GM18526 (cell line): ENCODE measurements at regions not wholly inside any gene's neighbourhood (a gene's known extent, or its start where the extent isn't known, plus 50 kb on each side); places are given as distances from the start of the nearest gene placed in this dataset.

Source experiments
- POLR2A ChIP-seq: IDR thresholded peaks from 3 replicates; pipeline ENCODE4 v1.6.1; 2011; ENCODE audit not compliant: insufficient read length; ENCODE audit errors: extremely low read depth

DNA sequence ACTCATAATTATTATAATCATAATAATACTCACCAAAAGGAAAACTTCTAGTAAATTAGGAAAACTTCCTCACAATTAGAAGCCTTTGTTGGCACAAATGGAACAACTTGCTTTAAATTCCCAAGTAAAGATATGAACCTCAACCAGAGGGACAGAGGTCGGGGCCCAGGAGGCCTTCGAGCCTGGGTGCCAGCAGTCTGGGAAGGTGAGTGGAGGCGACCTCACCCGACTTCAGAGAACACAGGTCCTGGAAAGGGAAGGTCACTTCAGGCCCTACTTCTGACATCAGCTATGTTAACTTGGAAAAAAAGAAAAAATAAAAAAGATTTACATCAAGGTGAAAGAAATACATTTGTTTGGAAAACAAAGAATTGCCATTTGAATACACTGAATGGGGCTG is 350.0 kb upstream of the MYT1L start:
- TF ChIP-seq POLR2A = no peak

DNA sequence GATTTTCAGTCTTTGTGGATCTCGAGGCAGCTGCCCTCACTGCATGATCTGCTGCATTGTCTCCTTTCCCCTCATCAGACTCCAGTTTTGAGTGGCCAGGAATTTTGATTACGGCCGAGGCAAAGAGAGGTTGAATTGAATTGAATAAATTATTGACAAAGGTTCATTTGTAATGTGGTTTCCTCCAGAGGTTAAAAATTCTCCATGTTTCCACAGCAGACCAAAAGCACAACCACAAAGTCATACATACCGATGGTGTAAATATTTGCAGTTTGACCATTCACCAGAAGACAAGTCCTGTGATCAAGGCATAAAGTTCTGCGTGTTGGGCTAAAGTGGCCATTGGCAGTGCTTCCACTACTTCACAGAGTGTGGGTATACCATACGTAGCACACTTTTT is 343.8 kb upstream of the MYT1L start:
- no peak for TF ChIP-seq POLR2A

DNA sequence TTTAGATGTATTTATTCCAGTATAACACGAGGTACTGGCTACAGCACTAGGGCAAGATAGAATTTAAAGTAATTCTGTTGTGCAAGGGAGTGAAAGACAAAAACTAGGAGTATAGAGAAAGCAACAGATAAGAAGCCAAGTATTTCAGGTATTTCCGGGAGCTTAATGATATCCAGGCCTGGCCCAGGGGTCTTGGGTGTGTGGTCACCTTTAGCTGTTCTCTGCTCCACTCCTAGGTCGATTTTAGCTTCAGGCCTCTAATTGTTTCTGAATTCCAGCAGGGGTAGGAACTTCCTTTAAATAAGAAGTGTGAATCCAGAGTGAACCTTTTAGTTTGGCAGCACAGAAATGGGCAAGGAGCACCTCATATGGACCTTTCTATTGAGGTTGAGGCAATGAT is 342.3 kb upstream of the MYT1L start:
- no peak for TF ChIP-seq POLR2A

DNA sequence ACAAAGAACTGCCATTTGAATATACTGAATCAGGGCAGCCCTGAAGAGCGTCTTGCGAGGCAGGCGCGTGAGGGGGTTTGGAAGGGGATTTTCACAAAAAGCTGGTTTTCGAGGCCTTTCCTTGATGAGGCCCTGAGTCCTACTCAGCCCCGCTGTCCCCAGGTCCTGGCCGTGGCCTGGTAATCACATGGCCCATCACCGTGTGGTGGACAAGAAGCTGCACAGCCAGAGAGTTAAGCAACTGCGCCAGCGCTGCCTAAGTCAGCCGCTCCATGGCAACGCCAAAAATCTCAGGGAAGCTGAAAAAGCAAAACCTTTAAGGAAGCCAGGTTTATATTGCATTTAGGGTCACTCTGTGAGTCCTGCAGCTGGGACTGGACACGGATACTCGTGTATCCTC is 341.2 kb upstream of the MYT1L start:
- TF ChIP-seq POLR2A = no peak

DNA sequence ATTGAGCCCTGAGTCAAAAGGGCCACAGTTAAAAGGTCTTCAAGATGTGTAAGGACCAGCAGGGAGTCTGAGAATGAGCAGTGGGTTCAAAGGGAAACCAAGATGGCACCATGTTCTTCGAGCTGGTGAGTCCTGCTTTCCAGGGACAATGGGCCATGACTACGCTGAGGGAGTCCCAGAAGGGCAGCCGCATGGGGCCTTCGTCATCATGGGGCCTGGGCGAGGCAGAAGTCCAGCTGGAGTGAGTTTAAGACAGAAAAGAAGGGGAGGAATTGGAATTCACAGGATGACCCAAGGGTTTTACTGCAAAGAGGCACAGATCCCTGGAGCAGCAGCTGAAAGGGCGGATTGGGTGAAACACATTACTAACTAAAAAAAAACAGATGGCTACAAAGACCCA is 340.8 kb upstream of the MYT1L start:
- no peak for TF ChIP-seq POLR2A

DNA sequence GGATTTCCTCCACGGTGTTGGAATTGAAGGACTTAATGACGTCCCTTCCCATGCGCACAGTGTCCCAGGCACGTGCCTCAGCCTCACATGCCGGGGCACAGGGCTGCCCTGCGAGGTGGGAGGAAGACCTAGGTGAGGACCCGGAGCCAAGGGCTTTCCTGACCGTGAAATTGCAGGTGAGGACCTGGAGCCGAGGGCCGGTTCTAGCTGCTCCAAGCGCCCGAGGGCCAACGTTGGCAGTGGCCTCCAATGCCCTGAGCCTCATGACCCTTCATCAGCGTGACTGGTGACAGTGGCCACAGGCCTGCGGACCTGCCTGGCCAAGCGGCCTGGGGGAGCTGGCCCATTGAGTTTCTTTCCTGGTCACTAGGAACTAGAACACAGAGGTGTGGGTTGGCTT is 338.2 kb upstream of the MYT1L start:
- TF ChIP-seq POLR2A = no peak

DNA sequence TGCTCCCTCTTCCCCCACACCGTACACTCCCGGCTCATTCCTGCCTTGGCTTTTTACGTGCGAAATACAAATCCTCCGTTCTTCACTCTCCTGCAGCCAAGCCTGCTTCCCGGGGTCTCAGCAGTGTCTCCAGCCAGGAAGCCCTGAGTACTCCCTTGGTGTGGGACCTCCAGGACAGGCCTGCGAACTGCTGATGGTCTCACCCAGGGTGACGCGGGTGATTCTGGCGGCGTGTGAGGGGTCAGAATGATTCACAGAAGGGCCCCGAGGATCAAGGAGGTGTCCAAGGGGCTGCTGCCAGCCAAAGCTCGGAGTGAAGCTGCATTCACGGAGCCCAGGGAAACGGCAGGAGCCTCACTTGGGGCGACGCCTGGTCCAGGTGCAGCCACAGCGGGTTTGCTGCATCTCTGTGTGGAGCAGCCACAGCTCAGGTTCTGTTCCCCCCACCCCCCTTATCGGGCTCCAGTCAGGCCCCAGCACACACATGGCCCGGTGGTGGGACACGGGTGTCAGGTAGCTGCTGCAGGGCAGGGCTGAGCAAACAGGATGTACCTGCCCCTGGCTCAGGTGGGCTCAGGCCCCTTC is 337.7 kb upstream of the MYT1L start:
- no peak for TF ChIP-seq POLR2A

DNA sequence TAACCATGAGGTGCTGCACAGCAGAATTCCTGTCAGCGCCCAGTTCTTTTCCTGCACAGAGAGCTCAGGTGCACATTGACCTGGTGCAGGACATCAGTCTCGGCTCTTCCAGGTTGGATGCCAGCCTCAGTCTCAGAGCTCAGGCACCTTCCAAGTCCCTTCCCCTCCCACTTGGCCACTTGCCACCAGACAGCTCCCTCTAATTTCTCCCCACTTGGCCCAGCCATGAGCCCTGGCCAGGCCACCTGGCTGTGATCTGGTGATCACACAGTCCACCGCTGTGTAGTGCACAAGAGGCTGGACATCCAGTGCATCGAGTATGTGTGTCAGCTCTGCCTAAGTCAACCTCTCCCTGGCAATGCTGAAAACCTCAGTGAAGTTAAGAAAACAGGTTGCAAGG is 336.6 kb upstream of the MYT1L start:
- no peak for TF ChIP-seq POLR2A

DNA sequence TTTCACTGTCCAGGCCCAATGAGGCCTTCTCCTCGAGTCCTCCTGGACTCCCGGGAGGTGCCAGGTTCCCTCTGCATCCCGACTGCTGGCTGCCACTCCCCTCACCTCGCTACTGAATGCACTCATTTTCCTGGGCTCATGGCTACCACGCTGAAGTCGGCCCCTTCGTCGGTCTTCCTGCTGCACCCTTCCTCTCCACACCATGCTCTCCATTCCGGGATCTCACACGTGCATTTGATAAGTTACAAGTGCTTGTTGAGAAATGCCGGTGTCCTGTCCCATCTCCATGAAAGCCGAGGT is 334.7 kb upstream of the MYT1L start:
- no peak for TF ChIP-seq POLR2A

DNA sequence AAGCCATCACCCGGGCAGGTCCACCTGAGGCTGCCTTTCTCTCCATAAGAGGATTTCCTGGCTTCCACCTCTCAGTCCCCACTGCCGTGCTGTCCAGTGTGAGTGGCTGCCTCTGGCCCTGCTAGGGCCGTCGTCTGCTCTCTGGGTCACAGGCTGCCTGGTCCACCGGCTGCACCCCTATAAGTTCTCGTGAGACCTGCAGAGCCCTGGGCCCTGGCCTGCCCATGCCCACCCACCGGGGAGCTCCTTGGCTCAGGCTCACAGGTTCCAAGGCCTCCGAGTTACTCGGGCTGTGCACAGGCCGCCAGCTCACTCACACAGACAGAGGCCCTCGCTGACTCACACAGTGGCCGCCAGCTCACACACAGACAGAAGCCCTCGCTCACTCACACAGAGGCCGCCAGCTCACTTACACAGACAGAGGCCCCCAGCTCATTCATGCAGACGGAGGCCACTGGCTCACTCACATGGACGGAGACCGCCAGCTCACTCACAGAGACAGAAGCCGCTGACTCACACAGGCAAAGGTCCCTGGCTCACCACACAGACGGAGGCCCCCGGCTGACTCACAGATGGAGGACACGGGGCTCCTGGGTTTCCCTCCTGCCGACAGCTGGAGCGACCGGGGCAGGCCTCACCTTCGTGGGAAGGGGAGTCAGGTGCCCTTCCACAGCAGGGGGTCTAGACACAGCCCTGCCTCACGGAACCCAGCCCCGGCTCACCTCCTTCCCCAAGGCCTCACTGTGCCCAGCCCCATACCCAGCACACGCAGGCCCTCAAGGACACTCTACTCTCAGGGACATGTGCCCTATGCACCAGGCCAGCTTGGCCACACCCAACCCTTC is 334.1 kb upstream of the MYT1L start:
- TF ChIP-seq POLR2A = no peak

DNA sequence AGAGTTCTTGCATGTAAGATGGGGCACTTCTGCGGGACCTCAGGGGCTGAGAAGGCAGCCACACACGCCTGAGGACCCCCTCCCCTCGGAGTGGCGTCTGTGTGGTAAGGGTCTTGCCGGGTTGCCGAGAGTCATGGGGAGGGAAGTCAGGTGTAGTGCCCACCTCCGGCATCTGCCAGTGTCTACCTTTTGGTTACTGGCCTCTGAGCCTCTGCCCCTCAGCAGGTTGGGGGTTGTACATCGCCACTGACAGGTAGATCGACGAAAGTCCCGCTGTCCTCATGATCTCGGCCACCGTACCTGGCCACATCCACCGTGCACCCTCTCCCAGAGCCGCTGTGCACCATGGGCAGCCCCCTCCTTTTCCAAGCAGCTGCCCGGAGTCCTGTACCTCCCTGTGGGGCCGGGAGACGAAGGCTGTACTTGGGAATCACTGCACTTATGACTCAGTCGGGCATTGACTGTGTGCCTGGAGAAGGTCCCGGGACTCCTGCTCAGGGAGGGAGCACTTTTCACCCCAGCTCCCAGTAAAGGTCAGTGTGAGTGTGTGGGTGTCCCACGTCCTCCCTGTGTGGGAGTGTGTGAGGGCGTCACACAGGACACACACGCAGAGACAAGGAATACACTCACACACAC is 332.4 kb upstream of the MYT1L start:
- TF ChIP-seq POLR2A = no peak

DNA sequence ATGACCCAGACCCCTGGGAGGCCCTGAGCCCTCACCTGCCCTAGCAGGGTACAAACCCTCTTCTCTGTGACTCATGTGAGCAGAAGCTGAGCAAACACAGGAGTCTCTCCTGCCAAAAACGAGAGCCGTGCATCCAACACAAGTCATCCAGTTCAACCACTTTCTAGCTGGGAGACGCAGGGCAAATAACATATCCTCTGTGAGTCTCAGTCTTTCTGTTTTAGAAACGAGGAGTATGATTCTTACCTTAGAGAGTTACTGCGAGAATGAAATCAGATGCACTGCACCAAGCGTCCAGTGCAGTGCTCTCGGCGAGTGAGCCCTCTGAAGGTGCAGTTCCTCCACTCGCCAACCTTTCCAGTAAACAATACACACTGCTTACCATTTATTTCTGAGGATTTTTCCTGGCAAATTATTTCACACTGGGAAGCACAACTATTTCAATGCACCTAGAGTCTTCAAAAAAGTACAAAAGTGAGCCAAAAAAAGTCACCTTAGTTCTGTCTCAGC is 331.8 kb upstream of the MYT1L start:
- no peak for TF ChIP-seq POLR2A

DNA sequence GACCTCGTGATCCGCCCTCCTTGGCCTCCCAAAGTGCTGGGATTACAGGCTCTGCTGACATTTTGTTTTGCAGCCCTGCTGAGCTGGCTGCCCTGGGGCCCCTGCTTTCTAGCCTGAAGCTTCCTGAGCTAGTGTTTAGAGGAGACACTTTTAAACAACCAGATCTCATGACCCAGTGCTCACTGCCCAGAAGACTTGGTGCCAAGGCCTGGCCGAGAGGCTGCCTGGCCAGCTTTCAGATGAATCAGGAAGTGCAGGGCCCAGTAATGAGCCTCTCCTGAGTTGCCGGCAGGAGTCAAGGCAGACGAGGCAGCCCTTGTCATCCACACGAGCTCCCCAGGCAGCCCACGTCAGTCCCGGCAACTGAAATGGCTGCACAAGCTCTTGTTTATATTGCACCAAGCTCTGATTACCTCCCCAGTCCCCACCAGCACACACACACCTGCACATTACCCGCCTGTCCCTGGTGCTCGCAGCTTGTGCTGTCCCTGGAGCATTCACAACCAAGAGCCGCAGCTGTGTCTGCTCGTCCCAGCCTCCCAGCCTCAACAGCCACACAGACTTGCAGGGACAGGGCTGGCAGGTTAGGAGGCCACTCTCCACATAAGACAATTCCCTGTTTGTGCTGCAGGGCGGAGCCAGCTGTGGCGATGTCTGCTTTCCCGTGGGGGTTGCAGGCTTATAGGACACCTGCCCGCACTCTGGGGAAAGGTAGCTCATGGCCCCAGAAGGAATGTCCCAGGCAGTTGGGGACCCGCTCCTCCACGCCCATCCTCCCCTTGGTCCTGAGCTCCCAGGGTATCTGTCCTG is 331.2 kb upstream of the MYT1L start:
- TF ChIP-seq POLR2A = no peak

DNA sequence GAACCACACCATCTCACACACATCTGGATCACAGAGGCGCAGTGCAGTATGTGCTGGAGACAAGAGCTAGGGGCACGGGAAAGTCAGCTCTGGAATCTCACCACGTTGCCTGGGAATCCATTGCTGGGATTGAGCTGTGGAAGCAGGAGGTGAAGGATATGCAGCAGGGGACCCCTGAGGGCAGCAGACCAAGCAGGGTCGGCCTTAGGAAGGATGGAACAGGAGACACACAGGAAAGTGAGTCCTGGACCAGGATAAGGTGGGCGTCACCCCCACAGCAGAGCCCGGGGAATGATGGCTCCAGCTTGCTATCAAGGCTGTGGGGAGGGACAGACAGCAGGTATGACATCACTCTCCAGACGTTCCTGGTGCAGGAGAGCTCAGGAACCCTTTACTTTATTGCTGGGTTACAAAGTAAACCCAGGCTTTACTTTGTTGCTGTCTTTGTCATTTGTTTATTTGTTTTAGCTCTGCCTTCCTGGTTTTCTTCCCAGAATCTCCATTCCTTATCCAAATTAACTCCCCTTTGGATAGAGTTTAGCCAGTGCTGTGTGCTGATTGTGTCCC is 329.8 kb upstream of the MYT1L start:
- no peak for TF ChIP-seq POLR2A

DNA sequence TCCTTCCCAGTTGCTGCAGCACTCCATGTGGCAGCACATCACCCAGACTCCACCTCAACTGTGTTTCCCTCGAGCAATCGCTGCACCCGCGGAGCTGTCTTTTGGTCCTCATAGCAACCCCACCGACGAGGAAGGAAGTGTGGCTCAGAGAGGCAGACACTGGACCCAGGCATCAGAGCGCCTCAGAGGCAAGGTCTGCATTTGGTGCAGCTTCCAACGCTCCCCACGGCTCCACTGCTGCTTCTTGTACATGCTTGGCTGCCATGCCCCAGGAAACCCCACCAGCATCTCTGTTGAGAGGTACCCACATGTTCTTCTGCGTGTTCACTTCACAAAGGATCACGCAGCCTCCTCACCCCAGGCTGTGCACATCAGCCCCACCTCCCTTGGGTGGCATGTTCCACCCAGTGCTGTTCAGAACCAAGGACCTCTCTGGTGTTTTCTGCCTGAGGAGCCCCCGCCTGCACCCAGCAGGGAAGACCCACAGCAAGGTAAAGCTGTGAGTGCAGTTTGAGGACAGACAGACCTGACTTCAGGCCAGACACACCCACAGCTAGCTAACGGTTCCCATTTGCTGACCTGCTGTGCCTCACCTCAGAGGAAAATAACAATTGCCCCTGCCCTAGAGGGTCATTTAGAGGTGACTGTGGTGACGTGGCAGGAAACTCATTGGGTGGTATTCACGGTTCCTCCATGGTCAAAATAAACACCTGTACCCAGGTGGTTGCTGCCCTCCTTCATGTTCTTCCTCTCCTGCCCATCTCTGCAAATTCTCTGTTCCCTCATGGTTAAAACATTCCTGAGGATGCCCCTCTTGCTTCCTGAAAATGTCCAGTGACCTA is 326.3 kb upstream of the MYT1L start:
- no peak for TF ChIP-seq POLR2A
